K562 (cell line): ENCODE measurements at regions not wholly inside any gene's neighbourhood (a gene's known extent, or its start where the extent isn't known, plus 50 kb on each side); places are given as distances from the start of the nearest gene placed in this dataset.
"Not testable (repeated sequence)": the region's sequence is repeated elsewhere in the genome, so short reads cannot be mapped to it uniquely, and the experiment has no call there.

ENCODE experiments used
- EHMT2 ChIP-seq: fragments of 450-650 bp; IDR thresholded peaks from 2 replicates; pipeline ENCODE4 v1.6.1; 2018; ENCODE audit warnings: antibody characterized with exemption
- FOXK2 ChIP-seq, 2 experiments: fragments of 450-650 bp; IDR thresholded peaks in 1 of 2; conservative IDR thresholded peaks in 1 of 2; 2 replicates each; pipeline ENCODE4 v1.6.1; 2016; ENCODE audit warnings: low read depth in 2 of 2, mild to moderate bottlenecking in 1 of 2
- NUFIP1 ChIP-seq: fragments of 450-650 bp; IDR thresholded peaks from 2 replicates; pipeline ENCODE4 v1.6.1; 2018; ENCODE audit not compliant: partially characterized antibody
- POLR2A ChIP-seq: fragments of 450-650 bp; conservative IDR thresholded peaks from 2 replicates; pipeline ENCODE4 v1.6.1; 2016
- POLR2H ChIP-seq: IDR thresholded peaks from 2 replicates; pipeline ENCODE4 v1.6.1; 2016; ENCODE audit warnings: missing genetic modification characterization, low read depth, mild to moderate bottlenecking, control low read depth, missing compliant biosample characterization, moderate library complexity
- POU5F1 ChIP-seq: fragments of 150-350 bp; IDR thresholded peaks from 2 replicates; pipeline ENCODE4 v1.6.1; 2014; ENCODE audit warnings: borderline replicate concordance, low read length, low read depth, mild to moderate bottlenecking; ENCODE audit not compliant: partially characterized antibody
- TCF3 ChIP-seq: sonication (generic); formaldehyde crosslinking; IDR thresholded peaks from 2 replicates; pipeline ENCODE4 v1.4.0; 2020; ENCODE audit warnings: mild to moderate bottlenecking, missing genetic modification reagents
- TFAM ChIP-seq: fragments of 250-450 bp; sonication (Bioruptor Pico); conservative IDR thresholded peaks from 2 replicates; pipeline ENCODE4 v1.5.0; 2021; ENCODE audit warnings: mild to moderate bottlenecking, moderate library complexity
- ZNF263 ChIP-seq: sonication (generic); formaldehyde crosslinking; IDR thresholded peaks from 2 replicates; pipeline ENCODE4 v1.8.0; 2022; ENCODE audit warnings: mild to moderate bottlenecking, missing genetic modification reagents, borderline replicate concordance
- TF ChIP-seq, protein P1 (sequence below): sonication (generic); formaldehyde crosslinking; IDR thresholded peaks from 2 replicates; pipeline ENCODE4 v1.9.0; 2022; ENCODE audit warnings: mild to moderate bottlenecking, missing genetic modification reagents
- TF ChIP-seq, protein P2 (sequence below), 3 experiments: IDR thresholded peaks in 2 of 3; conservative IDR thresholded peaks in 1 of 3; 2 replicates each; pipeline ENCODE4 v1.5.1; 2011 to 2012; ENCODE audit warnings: low read length in 3 of 3, mild to moderate bottlenecking in 3 of 3, control low read depth in 2 of 3, improper control_type of control experiment in 1 of 3, inconsistent platforms in 1 of 3, low read depth in 1 of 3, mixed read lengths in 1 of 3, moderate library complexity in 1 of 3; ENCODE audit not compliant: insufficient read depth in 2 of 3
- TF ChIP-seq, protein P3 (sequence below): fragments of 450-650 bp; IDR thresholded peaks from one replicate; pipeline ENCODE4 v1.6.1; 2018; ENCODE audit warnings: mild to moderate bottlenecking, moderate library complexity; ENCODE audit not compliant: partially characterized antibody

- TF ChIP-seq, protein P1, sequence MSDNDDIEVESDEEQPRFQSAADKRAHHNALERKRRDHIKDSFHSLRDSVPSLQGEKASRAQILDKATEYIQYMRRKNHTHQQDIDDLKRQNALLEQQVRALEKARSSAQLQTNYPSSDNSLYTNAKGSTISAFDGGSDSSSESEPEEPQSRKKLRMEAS (CRISPR knock-in tag) = not testable (repeated sequence)
- TF ChIP-seq, protein P2, sequence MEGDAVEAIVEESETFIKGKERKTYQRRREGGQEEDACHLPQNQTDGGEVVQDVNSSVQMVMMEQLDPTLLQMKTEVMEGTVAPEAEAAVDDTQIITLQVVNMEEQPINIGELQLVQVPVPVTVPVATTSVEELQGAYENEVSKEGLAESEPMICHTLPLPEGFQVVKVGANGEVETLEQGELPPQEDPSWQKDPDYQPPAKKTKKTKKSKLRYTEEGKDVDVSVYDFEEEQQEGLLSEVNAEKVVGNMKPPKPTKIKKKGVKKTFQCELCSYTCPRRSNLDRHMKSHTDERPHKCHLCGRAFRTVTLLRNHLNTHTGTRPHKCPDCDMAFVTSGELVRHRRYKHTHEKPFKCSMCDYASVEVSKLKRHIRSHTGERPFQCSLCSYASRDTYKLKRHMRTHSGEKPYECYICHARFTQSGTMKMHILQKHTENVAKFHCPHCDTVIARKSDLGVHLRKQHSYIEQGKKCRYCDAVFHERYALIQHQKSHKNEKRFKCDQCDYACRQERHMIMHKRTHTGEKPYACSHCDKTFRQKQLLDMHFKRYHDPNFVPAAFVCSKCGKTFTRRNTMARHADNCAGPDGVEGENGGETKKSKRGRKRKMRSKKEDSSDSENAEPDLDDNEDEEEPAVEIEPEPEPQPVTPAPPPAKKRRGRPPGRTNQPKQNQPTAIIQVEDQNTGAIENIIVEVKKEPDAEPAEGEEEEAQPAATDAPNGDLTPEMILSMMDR (IDR thresholded peaks at IDR 0.05 in 2 of 3, conservative IDR thresholded peaks at IDR 0.05 in 1 of 3; ENCODE audit: insufficient read depth in 2 of 3, low read depth in 1 of 3, low read length in 3 of 3) = not testable (repeated sequence)
- not testable (repeated sequence) for TF ChIP-seq POLR2A; ZNF263 (CRISPR knock-in tag); EHMT2; TFAM (CRISPR knock-in tag); TCF3 (CRISPR knock-in tag); NUFIP1; FOXK2 (conservative IDR thresholded peaks at IDR 0.05 in 1 of 2, IDR thresholded peaks at IDR 0.05 in 1 of 2; ENCODE audit: low read depth in 2 of 2); POLR2H (tag); POU5F1
- TF ChIP-seq, protein P3, sequence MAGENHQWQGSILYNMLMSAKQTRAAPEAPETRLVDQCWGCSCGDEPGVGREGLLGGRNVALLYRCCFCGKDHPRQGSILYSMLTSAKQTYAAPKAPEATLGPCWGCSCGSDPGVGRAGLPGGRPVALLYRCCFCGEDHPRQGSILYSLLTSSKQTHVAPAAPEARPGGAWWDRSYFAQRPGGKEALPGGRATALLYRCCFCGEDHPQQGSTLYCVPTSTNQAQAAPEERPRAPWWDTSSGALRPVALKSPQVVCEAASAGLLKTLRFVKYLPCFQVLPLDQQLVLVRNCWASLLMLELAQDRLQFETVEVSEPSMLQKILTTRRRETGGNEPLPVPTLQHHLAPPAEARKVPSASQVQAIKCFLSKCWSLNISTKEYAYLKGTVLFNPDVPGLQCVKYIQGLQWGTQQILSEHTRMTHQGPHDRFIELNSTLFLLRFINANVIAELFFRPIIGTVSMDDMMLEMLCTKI = not testable (repeated sequence)
These were observed 1313.1 kb downstream of the RPIA start for GRCh38 chr2:90004553-90004952.
